Neural crest cell (in vitro differentiated cells): ENCODE measurements at regions not wholly inside any gene's neighbourhood (a gene's known extent, or its start where the extent isn't known, plus 50 kb on each side); places are given as distances from the start of the nearest gene placed in this dataset.
"Not testable (repeated sequence)": the region's sequence is repeated elsewhere in the genome, so short reads cannot be mapped to it uniquely, and the experiment has no call there.

Experiments
- DNase-seq: peaks from one replicate; pipeline ENCODE4 v3.0.0; 2021; ENCODE audit warnings: low read depth, mixed read lengths, low spot score
- H3K27ac Mint-ChIP-seq: one replicate; pipeline ENCODE4 v1.8.0; 2021; ENCODE audit warnings: mild to moderate bottlenecking, mixed read lengths; ENCODE audit not compliant: unreplicated experiment
- H3K27me3 Mint-ChIP-seq: 2 replicates; pipeline ENCODE4 v1.8.0; 2021; ENCODE audit warnings: low read depth, mild to moderate bottlenecking, mixed read lengths
- H3K36me3 Mint-ChIP-seq: 2 replicates; pipeline ENCODE4 v1.8.0; 2021; ENCODE audit warnings: low read depth, mild to moderate bottlenecking, mixed read lengths
- H3K4me1 Mint-ChIP-seq: 2 replicates; pipeline ENCODE4 v1.8.0; 2021; ENCODE audit warnings: mixed read lengths
- H3K4me3 Mint-ChIP-seq: one replicate; pipeline ENCODE4 v1.8.0; 2021; ENCODE audit warnings: mild to moderate bottlenecking, mixed read lengths
- H3K9me3 Mint-ChIP-seq: 2 replicates; pipeline ENCODE4 v1.8.0; 2021; ENCODE audit warnings: mixed read lengths
- TF ChIP-seq, protein P1 (sequence below): fragments of 200-600 bp; sonication (generic); conservative IDR thresholded peaks from 2 replicates; pipeline ENCODE4 v1.5.0; 2021; ENCODE audit warnings: antibody characterized with exemption, mild to moderate bottlenecking

- TF ChIP-seq, protein P1, sequence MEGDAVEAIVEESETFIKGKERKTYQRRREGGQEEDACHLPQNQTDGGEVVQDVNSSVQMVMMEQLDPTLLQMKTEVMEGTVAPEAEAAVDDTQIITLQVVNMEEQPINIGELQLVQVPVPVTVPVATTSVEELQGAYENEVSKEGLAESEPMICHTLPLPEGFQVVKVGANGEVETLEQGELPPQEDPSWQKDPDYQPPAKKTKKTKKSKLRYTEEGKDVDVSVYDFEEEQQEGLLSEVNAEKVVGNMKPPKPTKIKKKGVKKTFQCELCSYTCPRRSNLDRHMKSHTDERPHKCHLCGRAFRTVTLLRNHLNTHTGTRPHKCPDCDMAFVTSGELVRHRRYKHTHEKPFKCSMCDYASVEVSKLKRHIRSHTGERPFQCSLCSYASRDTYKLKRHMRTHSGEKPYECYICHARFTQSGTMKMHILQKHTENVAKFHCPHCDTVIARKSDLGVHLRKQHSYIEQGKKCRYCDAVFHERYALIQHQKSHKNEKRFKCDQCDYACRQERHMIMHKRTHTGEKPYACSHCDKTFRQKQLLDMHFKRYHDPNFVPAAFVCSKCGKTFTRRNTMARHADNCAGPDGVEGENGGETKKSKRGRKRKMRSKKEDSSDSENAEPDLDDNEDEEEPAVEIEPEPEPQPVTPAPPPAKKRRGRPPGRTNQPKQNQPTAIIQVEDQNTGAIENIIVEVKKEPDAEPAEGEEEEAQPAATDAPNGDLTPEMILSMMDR: no peak
- H3K4me1 Mint-ChIP-seq: no peaks in the 10 kb centered on the region
- no peak overlapping the region for H3K27ac Mint-ChIP-seq
These were observed 93.6 kb downstream of the SCN11A start for GRCh38 chr3:38958026-38958720.

GRCh38 chr3:38957296-38957695 lies 94.4 kb downstream of the SCN11A start:
- peak overlapping the region; percentile 19 for H3K27ac Mint-ChIP-seq
- no peaks in the 10 kb centered on the region for H3K9me3 Mint-ChIP-seq
- no peak for DNase-seq
- TF ChIP-seq, protein P1: no peak
- no peaks in the 10 kb centered on the region for H3K4me1 Mint-ChIP-seq
- no peaks in the 10 kb centered on the region for H3K27me3 Mint-ChIP-seq
- no peaks in the 10 kb centered on the region for H3K36me3 Mint-ChIP-seq
- no peak overlapping the region for H3K4me3 Mint-ChIP-seq

More at GRCh38 chr3:38958026-38958720, 93.6 kb downstream of the SCN11A start:
- no peak for DNase-seq
- H3K9me3 Mint-ChIP-seq: no peaks in the 10 kb centered on the region
- no peaks in the 10 kb centered on the region for H3K27me3 Mint-ChIP-seq
- H3K36me3 Mint-ChIP-seq: no peaks in the 10 kb centered on the region
- H3K4me3 Mint-ChIP-seq: no peak overlapping the region

GRCh38 chr3:38952721-38953120 lies 99.0 kb downstream of the SCN11A start:
- H3K4me3 Mint-ChIP-seq: no peak overlapping the region
- H3K36me3 Mint-ChIP-seq: peaks cover 5% of the 10 kb centered on the region
- peaks cover 3% of the 10 kb centered on the region for H3K9me3 Mint-ChIP-seq
- TF ChIP-seq, protein P1: no peak
- no peak overlapping the region for H3K27ac Mint-ChIP-seq
- no peak for DNase-seq
- no peaks in the 10 kb centered on the region for H3K4me1 Mint-ChIP-seq
- no peaks in the 10 kb centered on the region for H3K27me3 Mint-ChIP-seq

DNA sequence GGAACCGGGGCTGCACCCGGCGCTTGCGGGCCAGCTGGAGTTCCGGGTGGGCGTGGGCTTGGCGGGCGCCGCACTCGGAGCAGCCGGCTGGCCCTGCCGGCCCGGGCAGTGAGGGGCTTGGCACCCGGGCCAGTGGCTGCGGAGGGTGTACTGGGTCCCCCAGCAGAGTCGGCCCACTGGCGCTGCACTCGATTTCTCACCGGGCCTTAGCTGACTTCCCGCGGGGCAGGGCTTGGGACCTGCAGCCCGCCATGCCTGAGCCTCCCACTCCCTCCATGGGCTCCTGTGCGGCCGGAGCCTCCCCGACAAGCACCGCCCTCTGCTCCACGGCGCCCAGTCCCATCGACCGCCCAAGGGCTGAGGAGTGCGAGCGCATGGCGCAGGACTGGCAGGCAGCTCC lies 100.6 kb downstream of the SCN11A start:
- not testable (repeated sequence) for H3K36me3 Mint-ChIP-seq, H3K27me3 Mint-ChIP-seq, H3K4me1 Mint-ChIP-seq, DNase-seq, H3K27ac Mint-ChIP-seq, H3K9me3 Mint-ChIP-seq, H3K4me3 Mint-ChIP-seq

DNA sequence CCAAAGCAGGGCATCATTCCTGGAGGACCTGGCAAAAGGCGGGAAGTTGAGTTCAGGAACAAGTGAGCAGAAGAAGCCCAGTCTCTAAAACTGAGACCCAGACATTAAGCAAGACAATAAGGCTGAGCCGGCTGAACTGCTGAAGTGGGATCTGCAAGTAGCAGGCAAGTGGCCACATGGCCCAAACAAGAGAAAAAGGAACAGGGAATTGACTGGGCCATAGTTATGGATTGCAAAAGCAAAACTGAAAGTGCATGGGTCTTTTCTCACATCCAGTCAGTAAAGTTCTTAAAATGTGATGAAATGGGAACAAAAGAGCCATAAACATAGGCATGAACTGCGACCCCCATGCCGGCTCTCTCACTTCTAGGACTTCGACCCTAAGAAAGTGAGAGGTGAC lies 101.2 kb downstream of the SCN11A start:
- TF ChIP-seq, protein P1: no peak
- H3K36me3 Mint-ChIP-seq: peaks cover 5% of the 10 kb centered on the region
- H3K9me3 Mint-ChIP-seq: peaks cover 3% of the 10 kb centered on the region
- no peak for DNase-seq
- no peaks in the 10 kb centered on the region for H3K4me1 Mint-ChIP-seq
- H3K27ac Mint-ChIP-seq: no peak overlapping the region
- H3K4me3 Mint-ChIP-seq: no peak overlapping the region
- H3K27me3 Mint-ChIP-seq: no peaks in the 10 kb centered on the region

GRCh38 chr3:38949994-38950393 lies 101.8 kb downstream of the SCN11A start:
- no peak for DNase-seq
- no peak overlapping the region for H3K27ac Mint-ChIP-seq
- H3K27me3 Mint-ChIP-seq: no peaks in the 10 kb centered on the region
- no peak overlapping the region for H3K4me3 Mint-ChIP-seq
- peaks cover 5% of the 10 kb centered on the region for H3K36me3 Mint-ChIP-seq
- TF ChIP-seq, protein P1: no peak
- no peaks in the 10 kb centered on the region for H3K4me1 Mint-ChIP-seq
- peaks cover 3% of the 10 kb centered on the region for H3K9me3 Mint-ChIP-seq
